Brain microvascular endothelial cell (primary cell): ENCODE measurements at regions not wholly inside any gene's neighbourhood (a gene's known extent, or its start where the extent isn't known, plus 50 kb on each side); places are given as distances from the start of the nearest gene placed in this dataset.

Source experiments
- DNase-seq: peaks from one replicate; pipeline ENCODE4 v3.0.0-alpha.2; 2020
- H3K27ac ChIP-seq: fragments of 250-450 bp; sonication (Bioruptor Pico); 2 replicates; pipeline ENCODE4 v1.5.1; 2020; ENCODE audit warnings: mild to moderate bottlenecking, moderate library complexity
- H3K27me3 ChIP-seq: fragments of 250-450 bp; sonication (Bioruptor Pico); replicated peaks from 2 replicates; pipeline ENCODE4 v1.5.1; 2020; ENCODE audit warnings: mild to moderate bottlenecking
- H3K36me3 ChIP-seq: fragments of 250-450 bp; sonication (Bioruptor Pico); replicated peaks from 2 replicates; pipeline ENCODE4 v1.5.1; 2020; ENCODE audit warnings: mild to moderate bottlenecking
- H3K4me3 ChIP-seq: 2 replicates; pipeline ENCODE4 v1.5.1; 2011; ENCODE audit warnings: low read depth, mild to moderate bottlenecking, control low read depth, low read length, moderate library complexity
- in situ Hi-C: cut with HindIII; loops from 2 replicates; pipeline ENCODE4 v1.10.0; 2017; ENCODE audit warnings: low sequenced_read_pairs, low pct_ligation_motif_present
- TF ChIP-seq, protein P1 (sequence below): IDR thresholded peaks from 2 replicates; pipeline ENCODE4 v1.5.1; 2011; ENCODE audit warnings: low read depth, mild to moderate bottlenecking, moderate library complexity, low read length, control low read depth, inconsistent platforms; ENCODE audit errors: missing control alignments

DNA sequence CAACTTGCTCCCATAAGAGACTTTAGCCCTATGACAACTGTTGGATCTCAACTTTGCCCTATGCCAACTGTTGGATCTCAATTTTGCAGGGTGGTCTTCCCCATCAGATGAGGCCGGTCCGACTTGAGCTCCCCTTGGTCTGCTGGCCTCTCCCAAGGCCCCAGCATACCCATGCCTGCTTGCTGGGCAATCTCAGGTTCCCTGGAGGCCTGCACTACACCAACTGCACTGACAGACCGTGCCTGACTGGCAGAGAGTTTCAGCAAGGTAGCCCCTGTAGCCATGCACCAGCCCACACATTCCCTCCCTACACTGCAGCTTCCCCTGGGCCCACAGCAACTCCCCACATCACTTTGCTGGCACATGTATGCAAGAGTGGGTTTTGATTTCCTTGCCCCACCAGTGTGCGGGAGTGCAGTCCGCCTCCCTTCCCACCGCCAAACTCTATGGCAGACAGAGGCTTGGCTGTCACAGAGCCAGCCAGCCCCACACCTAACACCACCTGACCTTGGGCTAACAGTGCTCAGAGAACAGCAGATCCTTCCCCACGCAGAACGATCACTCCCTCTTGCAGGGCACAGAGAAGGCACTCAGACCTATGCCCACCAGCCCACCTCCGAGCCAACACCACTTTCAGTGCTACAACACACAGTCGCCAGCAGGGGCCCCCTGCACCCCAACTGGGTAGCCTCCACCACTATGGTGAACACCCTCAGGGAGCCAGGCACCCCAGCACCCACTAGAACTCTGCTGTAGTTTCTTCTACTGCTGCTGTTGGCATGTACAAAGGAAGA is 279.9 kb upstream of the COX7C start:
- H3K36me3 ChIP-seq = no peaks in the 10 kb centered on the region
- H3K4me3 ChIP-seq = no peak overlapping the region
- H3K27me3 ChIP-seq = no peaks in the 10 kb centered on the region
- no peak overlapping the region for H3K27ac ChIP-seq
- TF ChIP-seq, protein P1, sequence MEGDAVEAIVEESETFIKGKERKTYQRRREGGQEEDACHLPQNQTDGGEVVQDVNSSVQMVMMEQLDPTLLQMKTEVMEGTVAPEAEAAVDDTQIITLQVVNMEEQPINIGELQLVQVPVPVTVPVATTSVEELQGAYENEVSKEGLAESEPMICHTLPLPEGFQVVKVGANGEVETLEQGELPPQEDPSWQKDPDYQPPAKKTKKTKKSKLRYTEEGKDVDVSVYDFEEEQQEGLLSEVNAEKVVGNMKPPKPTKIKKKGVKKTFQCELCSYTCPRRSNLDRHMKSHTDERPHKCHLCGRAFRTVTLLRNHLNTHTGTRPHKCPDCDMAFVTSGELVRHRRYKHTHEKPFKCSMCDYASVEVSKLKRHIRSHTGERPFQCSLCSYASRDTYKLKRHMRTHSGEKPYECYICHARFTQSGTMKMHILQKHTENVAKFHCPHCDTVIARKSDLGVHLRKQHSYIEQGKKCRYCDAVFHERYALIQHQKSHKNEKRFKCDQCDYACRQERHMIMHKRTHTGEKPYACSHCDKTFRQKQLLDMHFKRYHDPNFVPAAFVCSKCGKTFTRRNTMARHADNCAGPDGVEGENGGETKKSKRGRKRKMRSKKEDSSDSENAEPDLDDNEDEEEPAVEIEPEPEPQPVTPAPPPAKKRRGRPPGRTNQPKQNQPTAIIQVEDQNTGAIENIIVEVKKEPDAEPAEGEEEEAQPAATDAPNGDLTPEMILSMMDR = no peak
- DNase-seq = no peak
- in situ Hi-C loops = no loop called here

DNA sequence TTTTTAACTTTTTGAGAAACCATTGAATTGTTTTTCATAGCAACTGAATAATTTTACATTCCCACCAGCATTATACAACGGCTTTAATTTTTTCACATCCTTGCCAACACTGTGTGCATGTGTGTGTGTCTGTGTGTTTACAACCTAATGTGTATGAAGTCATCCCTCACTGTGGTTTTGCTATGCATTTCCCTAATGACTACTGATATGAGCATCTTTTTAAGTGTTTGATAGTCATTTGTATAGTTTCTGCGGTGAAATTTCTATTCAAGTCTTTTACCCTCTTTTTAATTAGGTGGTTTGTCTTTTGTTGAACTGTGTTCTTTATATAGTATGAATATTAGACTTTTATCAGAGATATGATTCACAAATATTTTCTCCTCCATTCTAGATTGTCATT is 263.1 kb upstream of the COX7C start:
- H3K27ac ChIP-seq = no peak overlapping the region
- H3K27me3 ChIP-seq = no peaks in the 10 kb centered on the region
- DNase-seq = no peak
- TF ChIP-seq, protein P1 = no peak
- in situ Hi-C loops = no loop called here
- no peak overlapping the region for H3K4me3 ChIP-seq
- no peaks in the 10 kb centered on the region for H3K36me3 ChIP-seq

DNA sequence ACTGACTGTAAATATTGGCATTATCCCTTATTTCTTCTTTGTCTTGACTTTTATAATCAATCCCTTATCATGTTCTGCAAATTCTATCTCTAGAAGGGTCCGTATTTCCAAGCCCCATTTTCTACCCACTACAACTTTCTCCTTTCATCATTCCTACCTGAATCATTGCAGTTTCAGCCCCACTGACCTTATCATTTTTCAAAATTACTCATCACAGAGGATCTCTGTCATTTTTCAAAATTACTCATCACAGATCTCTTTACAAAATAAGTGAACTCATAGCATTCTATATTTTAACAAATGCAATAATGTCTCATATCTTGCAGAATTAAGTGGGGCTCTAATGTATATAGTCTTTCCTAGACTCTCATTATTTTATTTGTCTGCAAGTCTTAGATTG is 256.9 kb upstream of the COX7C start:
- Histone ChIP-seq H3K4me3 (no peak overlapping the region), H3K36me3 (no peaks in the 10 kb centered on the region), H3K27me3 (no peaks in the 10 kb centered on the region), H3K27ac (no peak overlapping the region)
- TF ChIP-seq, protein P1 = no peak
- DNase-seq = no peak
- in situ Hi-C loops = no loop called here

DNA sequence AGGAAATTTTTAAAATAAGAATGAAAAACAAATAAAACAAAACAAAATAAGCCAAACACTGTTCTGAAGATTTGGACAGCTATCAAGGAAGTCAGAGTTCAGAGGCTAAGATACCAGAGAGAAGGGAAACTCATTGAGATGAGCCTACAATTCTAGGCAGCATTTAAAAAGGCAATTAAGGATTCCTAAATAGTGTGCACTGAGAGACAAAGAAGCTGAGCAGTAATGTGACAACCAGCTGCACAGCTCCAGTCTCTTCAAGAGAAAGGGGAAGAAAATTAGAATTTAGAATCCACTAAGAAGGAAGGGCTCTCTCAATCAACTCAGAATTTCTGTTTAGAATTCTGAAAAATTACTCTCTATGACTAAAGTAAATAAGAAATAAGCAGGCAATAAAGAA is 246.7 kb upstream of the COX7C start:
- no peak for DNase-seq

DNA sequence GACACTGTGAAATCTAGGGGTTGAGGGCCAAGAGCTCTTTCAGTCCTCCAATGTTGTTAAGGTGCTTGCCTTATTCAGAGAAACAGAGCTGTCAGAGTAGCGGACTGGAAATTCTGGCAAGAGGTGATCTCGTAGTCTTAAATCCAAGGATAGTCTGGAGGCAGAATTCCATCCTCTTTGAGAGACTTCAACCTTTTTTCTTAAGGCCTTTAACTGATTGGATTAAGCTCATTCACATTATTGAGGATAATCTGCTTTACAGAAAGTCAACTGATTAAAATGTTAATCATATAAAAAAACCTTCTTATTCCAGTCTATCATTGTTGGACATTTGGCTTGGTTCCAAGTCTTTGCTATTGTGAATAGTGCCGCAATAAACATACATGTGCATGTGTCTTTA is 243.1 kb upstream of the COX7C start:
- Histone ChIP-seq H3K27ac (no peak overlapping the region), H3K27me3 (no peaks in the 10 kb centered on the region), H3K4me3 (no peak overlapping the region), H3K36me3 (no peaks in the 10 kb centered on the region)
- DNase-seq = no peak
- in situ Hi-C loops = no loop called here
- TF ChIP-seq, protein P1 = no peak

More for the DNA sequence above, 246.7 kb upstream of the COX7C start:
- TF ChIP-seq, protein P1 = no peak
- H3K4me3 ChIP-seq = no peak overlapping the region
- no peaks in the 10 kb centered on the region for H3K27me3 ChIP-seq
- no peak overlapping the region for H3K27ac ChIP-seq
- in situ Hi-C loops = no loop called here
- H3K36me3 ChIP-seq = no peaks in the 10 kb centered on the region

DNA sequence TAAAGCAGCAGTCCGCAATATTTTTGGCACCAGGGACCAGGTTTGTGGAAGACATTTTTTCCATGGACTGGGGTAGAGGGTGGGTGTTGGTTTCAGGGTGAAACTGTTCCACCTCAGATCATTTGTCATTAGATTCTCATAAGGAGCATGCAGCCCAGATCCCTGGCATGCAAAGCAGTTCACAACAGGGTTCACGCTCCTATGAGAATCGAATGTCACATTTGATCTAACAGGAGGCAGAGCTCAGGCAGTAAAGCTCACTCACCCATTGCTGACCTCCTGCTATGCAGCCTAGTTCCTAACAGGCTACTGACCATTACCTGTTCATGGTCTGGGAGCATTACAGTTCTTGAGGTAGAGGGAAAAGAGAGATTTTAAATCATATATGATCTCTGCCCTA is 241.5 kb upstream of the COX7C start:
- H3K4me3 ChIP-seq = no peak overlapping the region
- no peaks in the 10 kb centered on the region for H3K27me3 ChIP-seq
- no peak overlapping the region for H3K27ac ChIP-seq
- in situ Hi-C loops = no loop called here
- DNase-seq = no peak
- no peaks in the 10 kb centered on the region for H3K36me3 ChIP-seq
- TF ChIP-seq, protein P1 = no peak
